OCI-LY3 (cell line): ENCODE measurements at regions not wholly inside any gene's neighbourhood (a gene's known extent, or its start where the extent isn't known, plus 50 kb on each side); places are given as distances from the start of the nearest gene placed in this dataset.

Source experiments
- EZH2phosphoT487 ChIP-seq: fragments of 200-600 bp; shearing (Covaris generic); IDR thresholded peaks from 2 replicates; pipeline ENCODE4 v1.6.1; 2018; ENCODE audit warnings: antibody characterized with exemption, mixed run types, low read depth
- TF ChIP-seq, protein P1 (sequence below): fragments of 200-600, 300-600 bp; sonication (generic); IDR thresholded peaks from 2 replicates; pipeline ENCODE4 v1.5.1; 2014; ENCODE audit warnings: antibody characterized with exemption, low read length, low read depth

GRCh38 chr17:6361733-6362132, 73.2 kb downstream of the AIPL1 start:
- TF ChIP-seq, protein P1, sequence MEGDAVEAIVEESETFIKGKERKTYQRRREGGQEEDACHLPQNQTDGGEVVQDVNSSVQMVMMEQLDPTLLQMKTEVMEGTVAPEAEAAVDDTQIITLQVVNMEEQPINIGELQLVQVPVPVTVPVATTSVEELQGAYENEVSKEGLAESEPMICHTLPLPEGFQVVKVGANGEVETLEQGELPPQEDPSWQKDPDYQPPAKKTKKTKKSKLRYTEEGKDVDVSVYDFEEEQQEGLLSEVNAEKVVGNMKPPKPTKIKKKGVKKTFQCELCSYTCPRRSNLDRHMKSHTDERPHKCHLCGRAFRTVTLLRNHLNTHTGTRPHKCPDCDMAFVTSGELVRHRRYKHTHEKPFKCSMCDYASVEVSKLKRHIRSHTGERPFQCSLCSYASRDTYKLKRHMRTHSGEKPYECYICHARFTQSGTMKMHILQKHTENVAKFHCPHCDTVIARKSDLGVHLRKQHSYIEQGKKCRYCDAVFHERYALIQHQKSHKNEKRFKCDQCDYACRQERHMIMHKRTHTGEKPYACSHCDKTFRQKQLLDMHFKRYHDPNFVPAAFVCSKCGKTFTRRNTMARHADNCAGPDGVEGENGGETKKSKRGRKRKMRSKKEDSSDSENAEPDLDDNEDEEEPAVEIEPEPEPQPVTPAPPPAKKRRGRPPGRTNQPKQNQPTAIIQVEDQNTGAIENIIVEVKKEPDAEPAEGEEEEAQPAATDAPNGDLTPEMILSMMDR = no peak
- TF ChIP-seq EZH2phosphoT487 = no peak
